Prostate gland (tissue), 2 donors: ENCODE measurements at regions not wholly inside any gene's neighbourhood (a gene's known extent, or its start where the extent isn't known, plus 50 kb on each side); places are given as distances from the start of the nearest gene placed in this dataset.

Source experiments
- CTCF ChIP-seq, 4 experiments: fragments of 200-600 bp in 2 of 4; fragments of 450-650 bp in 2 of 4; sonication (generic) in 2 of 4; IDR thresholded peaks; 1 replicate in 3 of 4; 2 replicates in 1 of 4; pipeline ENCODE4 v1.5.1; 2016 to 2019; ENCODE audit warnings: antibody characterized with exemption in 4 of 4, mild to moderate bottlenecking in 2 of 4, moderate library complexity in 2 of 4
- POLR2AphosphoS5 ChIP-seq: sonication (generic); formaldehyde crosslinking; IDR thresholded peaks from one replicate; pipeline ENCODE4 v1.6.1; 2017; ENCODE audit warnings: antibody characterized with exemption

DNA sequence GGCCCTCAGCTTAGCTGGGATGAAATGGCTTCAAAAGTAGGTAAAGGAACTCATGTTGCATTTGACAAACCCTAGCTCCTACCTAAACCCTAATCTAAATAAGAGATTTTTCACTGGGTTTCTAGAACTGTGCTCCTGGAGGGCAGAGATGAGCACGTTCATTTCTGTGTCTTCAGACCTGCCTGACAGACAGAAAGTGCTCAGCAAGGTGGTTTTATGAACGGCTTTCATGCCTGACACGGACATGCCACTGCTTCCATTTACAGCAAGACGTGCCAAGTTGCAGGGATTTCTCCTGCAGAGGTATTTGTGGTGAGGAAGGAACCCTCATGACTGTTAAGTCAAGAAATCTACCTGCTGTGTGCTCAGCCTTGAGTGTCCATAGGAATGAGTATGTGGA is 83.5 kb upstream of the KMT2C start:
- TF ChIP-seq CTCF (IDR thresholded peaks at IDR 0.05) (no peak), POLR2AphosphoS5 (no peak)
